KMS-11 (cell line): ENCODE measurements at regions not wholly inside any gene's neighbourhood (a gene's known extent, or its start where the extent isn't known, plus 50 kb on each side); places are given as distances from the start of the nearest gene placed in this dataset.

Source experiments
- H2AFZ ChIP-seq: fragments of 200-600 bp; sonication (generic); 2 replicates; pipeline ENCODE4 v1.6.1; 2016; ENCODE audit warnings: antibody characterized with exemption, mixed run types, low read depth
- H3K27ac ChIP-seq: fragments of 200-600 bp; sonication (generic); 2 replicates; pipeline ENCODE4 v1.6.1; 2016; ENCODE audit warnings: mild to moderate bottlenecking, mixed run types
- H3K27me3 ChIP-seq: fragments of 200-600 bp; sonication (generic); 2 replicates; pipeline ENCODE4 v1.6.1; 2017; ENCODE audit warnings: mild to moderate bottlenecking, low read depth, mixed run types, moderate library complexity; ENCODE audit not compliant: insufficient read depth
- H3K36me3 ChIP-seq: fragments of 200-600 bp; sonication (generic); 2 replicates; pipeline ENCODE4 v1.6.1; 2017; ENCODE audit warnings: mild to moderate bottlenecking, mixed run types; ENCODE audit not compliant: insufficient read depth
- H3K4me1 ChIP-seq: fragments of 200-600 bp; sonication (generic); 2 replicates; pipeline ENCODE4 v1.6.1; 2016; ENCODE audit warnings: mild to moderate bottlenecking, low read depth, mixed run types; ENCODE audit not compliant: poor library complexity, severe bottlenecking
- H3K4me2 ChIP-seq: fragments of 200-600 bp; sonication (generic); 2 replicates; pipeline ENCODE4 v1.7.0; 2016; ENCODE audit warnings: mild to moderate bottlenecking, mixed run types
- H3K4me3 ChIP-seq: fragments of 200-600 bp; sonication (generic); IDR thresholded peaks from 2 replicates; pipeline ENCODE4 v1.6.1; 2017; ENCODE audit warnings: low read depth, low read length, mixed read lengths; ENCODE audit not compliant: insufficient read depth
- H3K79me2 ChIP-seq: fragments of 200-600 bp; sonication (generic); 2 replicates; pipeline ENCODE4 v1.6.1; 2016; ENCODE audit warnings: low read depth, mixed run types; ENCODE audit not compliant: insufficient read depth
- H3K9ac ChIP-seq: fragments of 200-600 bp; sonication (generic); 2 replicates; pipeline ENCODE4 v1.6.1; 2016; ENCODE audit warnings: mild to moderate bottlenecking, mixed run types
- H4K20me1 ChIP-seq: fragments of 200-600 bp; sonication (generic); 2 replicates; pipeline ENCODE4 v1.6.1; 2016; ENCODE audit warnings: mild to moderate bottlenecking, mixed run types; ENCODE audit not compliant: insufficient read depth
- TF ChIP-seq, protein P1 (sequence below): fragments of 200-600 bp; sonication (generic); conservative IDR thresholded peaks from 2 replicates; pipeline ENCODE4 v1.6.1; 2017; ENCODE audit warnings: low read depth, mild to moderate bottlenecking, antibody characterized with exemption, low read length, moderate library complexity, mixed read lengths

DNA sequence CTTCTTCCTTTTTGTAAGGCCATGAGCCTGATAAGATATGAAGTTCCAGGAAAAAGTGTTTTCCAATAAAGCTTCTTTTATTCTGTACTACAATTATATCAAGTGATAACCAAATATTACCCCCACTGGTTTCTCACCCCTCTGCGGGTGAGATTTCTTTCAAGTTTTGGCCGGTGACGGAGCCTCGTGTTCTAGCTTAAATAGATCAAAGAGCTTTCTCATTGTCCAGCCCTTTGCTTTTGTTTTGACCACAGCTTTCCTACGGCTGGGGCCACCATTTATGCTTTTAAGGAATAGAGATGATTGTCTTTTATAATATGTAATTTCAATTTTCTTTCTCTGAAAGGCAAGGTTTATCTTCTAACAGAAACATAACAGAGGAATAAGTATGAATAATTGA lies 196.7 kb upstream of the MTPN start:
- Histone ChIP-seq H3K27me3 (no peaks in the 10 kb centered on the region), H3K27ac (no peak overlapping the region), H3K9ac (no peak overlapping the region), H3K4me1 (no peaks in the 10 kb centered on the region), H3K4me3 (no peak overlapping the region), H3K4me2 (no peak overlapping the region), H3K36me3 (no peaks in the 10 kb centered on the region), H4K20me1 (no peaks in the 10 kb centered on the region), H2AFZ (no peak overlapping the region), H3K79me2 (no peaks in the 10 kb centered on the region)
- TF ChIP-seq, protein P1, sequence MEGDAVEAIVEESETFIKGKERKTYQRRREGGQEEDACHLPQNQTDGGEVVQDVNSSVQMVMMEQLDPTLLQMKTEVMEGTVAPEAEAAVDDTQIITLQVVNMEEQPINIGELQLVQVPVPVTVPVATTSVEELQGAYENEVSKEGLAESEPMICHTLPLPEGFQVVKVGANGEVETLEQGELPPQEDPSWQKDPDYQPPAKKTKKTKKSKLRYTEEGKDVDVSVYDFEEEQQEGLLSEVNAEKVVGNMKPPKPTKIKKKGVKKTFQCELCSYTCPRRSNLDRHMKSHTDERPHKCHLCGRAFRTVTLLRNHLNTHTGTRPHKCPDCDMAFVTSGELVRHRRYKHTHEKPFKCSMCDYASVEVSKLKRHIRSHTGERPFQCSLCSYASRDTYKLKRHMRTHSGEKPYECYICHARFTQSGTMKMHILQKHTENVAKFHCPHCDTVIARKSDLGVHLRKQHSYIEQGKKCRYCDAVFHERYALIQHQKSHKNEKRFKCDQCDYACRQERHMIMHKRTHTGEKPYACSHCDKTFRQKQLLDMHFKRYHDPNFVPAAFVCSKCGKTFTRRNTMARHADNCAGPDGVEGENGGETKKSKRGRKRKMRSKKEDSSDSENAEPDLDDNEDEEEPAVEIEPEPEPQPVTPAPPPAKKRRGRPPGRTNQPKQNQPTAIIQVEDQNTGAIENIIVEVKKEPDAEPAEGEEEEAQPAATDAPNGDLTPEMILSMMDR: no peak

DNA sequence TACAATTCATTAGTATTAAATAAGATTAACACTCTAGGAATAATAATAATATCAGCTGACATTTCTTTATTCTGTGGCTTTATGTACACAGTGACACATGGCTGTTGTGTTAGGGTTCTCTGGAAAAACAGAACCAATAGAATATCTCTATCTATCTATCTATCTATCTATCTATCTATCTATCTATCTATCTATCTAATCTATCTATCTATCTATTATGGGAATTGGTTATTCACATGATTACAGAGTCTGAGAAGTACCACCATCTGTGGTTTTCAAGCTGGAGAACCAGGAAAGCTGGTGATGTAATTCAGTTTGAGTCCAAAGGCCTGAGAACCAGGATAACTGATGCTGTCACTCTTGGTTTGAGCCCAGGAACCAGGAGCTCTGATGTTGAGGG lies 194.1 kb upstream of the MTPN start:
- Histone ChIP-seq H3K9ac (no peak overlapping the region), H3K4me2 (no peak overlapping the region), H3K27me3 (no peaks in the 10 kb centered on the region), H3K4me1 (no peaks in the 10 kb centered on the region), H3K36me3 (no peaks in the 10 kb centered on the region), H3K79me2 (no peaks in the 10 kb centered on the region), H4K20me1 (no peaks in the 10 kb centered on the region), H3K27ac (no peak overlapping the region), H2AFZ (no peak overlapping the region), H3K4me3 (no peak overlapping the region)
- TF ChIP-seq, protein P1: no peak

DNA sequence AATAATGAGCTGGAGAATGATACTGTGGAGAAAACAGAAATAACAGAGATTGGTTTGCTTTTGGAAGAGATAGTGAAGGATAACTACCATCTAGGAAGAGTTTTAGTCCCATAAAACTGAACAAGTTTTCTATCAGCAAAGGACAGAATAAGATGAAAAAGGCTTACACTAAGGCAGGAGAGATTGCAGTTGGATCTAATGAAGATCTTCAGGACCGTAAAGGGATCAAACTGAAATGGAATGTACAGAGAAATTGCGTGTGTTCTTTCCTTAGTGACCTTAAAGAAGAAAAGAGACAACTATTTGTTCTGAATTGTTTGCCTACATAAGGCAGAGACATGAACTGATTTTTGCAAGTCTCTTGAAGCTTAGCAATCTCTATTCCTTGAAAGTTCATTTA lies 191.7 kb upstream of the MTPN start:
- Histone ChIP-seq H3K27me3 (no peaks in the 10 kb centered on the region), H3K4me2 (no peak overlapping the region), H4K20me1 (no peaks in the 10 kb centered on the region), H2AFZ (no peak overlapping the region), H3K4me3 (no peak overlapping the region), H3K4me1 (no peaks in the 10 kb centered on the region), H3K79me2 (no peaks in the 10 kb centered on the region), H3K27ac (no peak overlapping the region), H3K9ac (no peak overlapping the region), H3K36me3 (no peaks in the 10 kb centered on the region)
- TF ChIP-seq, protein P1: no peak

DNA sequence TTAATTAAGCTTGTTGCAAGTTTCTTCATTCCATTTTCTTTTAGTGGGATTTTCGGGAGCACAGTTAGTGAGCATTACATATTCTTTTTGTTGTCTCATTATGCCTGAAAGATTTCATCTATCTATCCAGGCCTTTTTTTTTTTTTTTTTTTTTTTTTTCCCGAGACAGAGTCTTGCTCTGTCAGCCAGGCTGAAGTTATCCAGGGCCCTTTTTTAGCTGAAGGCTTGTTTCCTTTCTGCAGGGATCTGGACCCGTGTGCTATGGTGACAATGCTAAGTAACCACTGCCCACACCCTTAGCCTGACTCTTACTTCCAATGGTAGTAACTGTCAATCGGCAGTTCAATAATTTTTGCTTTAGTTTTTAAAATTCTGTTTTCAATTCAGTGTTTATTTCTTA lies 190.8 kb upstream of the MTPN start:
- Histone ChIP-seq H3K4me3 (no peak overlapping the region), H2AFZ (no peak overlapping the region), H3K4me1 (no peaks in the 10 kb centered on the region), H3K79me2 (no peaks in the 10 kb centered on the region), H3K36me3 (no peaks in the 10 kb centered on the region), H3K9ac (no peak overlapping the region), H3K27me3 (no peaks in the 10 kb centered on the region), H3K27ac (no peak overlapping the region), H3K4me2 (no peak overlapping the region), H4K20me1 (no peaks in the 10 kb centered on the region)
- TF ChIP-seq, protein P1: no peak

DNA sequence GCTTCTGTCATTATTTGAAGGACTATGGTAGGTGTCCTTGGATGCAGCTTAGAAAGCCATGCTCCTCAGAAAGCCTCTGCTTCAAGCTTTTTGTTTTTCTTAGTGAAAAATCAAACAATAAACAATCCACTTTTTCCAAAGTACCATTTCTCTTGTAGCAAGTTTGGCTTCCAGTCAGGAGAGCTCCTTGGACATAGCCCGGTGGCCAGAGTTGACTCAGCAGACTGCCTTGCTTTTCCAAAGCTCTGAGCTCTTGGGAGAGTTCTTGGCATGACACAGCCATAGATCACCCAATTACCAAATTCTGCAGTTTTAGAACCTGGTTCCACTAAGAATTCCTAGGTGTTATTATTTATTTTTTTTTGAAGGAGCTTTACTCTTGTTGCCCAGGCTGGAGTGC lies 189.4 kb upstream of the MTPN start:
- H3K4me2 ChIP-seq: no peak overlapping the region
- TF ChIP-seq, protein P1: no peak
- H3K4me3 ChIP-seq: no peak overlapping the region
- no peaks in the 10 kb centered on the region for H4K20me1 ChIP-seq
- H3K27ac ChIP-seq: no peak overlapping the region
- no peak overlapping the region for H2AFZ ChIP-seq
- H3K9ac ChIP-seq: no peak overlapping the region
- H3K36me3 ChIP-seq: no peaks in the 10 kb centered on the region
- H3K79me2 ChIP-seq: no peaks in the 10 kb centered on the region
- no peaks in the 10 kb centered on the region for H3K4me1 ChIP-seq
- no peaks in the 10 kb centered on the region for H3K27me3 ChIP-seq
